Parathyroid adenoma (tissue), 2 donors: ENCODE measurements at regions not wholly inside any gene's neighbourhood (a gene's known extent, or its start where the extent isn't known, plus 50 kb on each side); places are given as distances from the start of the nearest gene placed in this dataset.
"Not testable (repeated sequence)": the region's sequence is repeated elsewhere in the genome, so short reads cannot be mapped to it uniquely, and the experiment has no call there.

Experiments
- H2AFZ ChIP-seq: fragments of 300-600 bp; sonication (generic); one replicate; pipeline ENCODE4 v1.7.0; 2017; ENCODE audit warnings: antibody characterized with exemption, mild to moderate bottlenecking
- H3K27ac ChIP-seq: fragments of 300-600 bp; sonication (generic); one replicate; pipeline ENCODE4 v1.7.0; 2017
- H3K27me3 ChIP-seq: fragments of 300-600 bp; sonication (generic); one replicate; pipeline ENCODE4 v1.7.0; 2017; ENCODE audit warnings: low read length; ENCODE audit not compliant: control insufficient read depth, insufficient read depth
- H3K36me3 ChIP-seq: fragments of 300-600 bp; sonication (generic); one replicate; pipeline ENCODE4 v1.7.0; 2017; ENCODE audit warnings: low read length; ENCODE audit not compliant: control insufficient read depth, insufficient read depth
- H3K4me1 ChIP-seq: fragments of 300-600 bp; sonication (generic); one replicate; pipeline ENCODE4 v1.7.0; 2017; ENCODE audit warnings: control low read depth
- H3K4me2 ChIP-seq: fragments of 300-600 bp; sonication (generic); one replicate; pipeline ENCODE4 v1.7.0; 2017; ENCODE audit warnings: low read length
- H3K4me3 ChIP-seq: fragments of 300-600 bp; sonication (generic); one replicate; pipeline ENCODE4 v1.7.0; 2017; ENCODE audit warnings: low read depth, low read length
- H3K79me2 ChIP-seq: fragments of 300-600 bp; sonication (generic); one replicate; pipeline ENCODE4 v1.7.0; 2017; ENCODE audit warnings: control low read depth
- H3K9ac ChIP-seq: fragments of 300-600 bp; sonication (generic); one replicate; pipeline ENCODE4 v1.7.0; 2017; ENCODE audit warnings: mild to moderate bottlenecking
- H3K9me3 ChIP-seq: fragments of 300-600 bp; sonication (generic); one replicate; pipeline ENCODE4 v1.7.0; 2017; ENCODE audit warnings: low read length; ENCODE audit not compliant: control insufficient read depth
- CTCF ChIP-seq: fragments of 300-600 bp; sonication (generic); IDR thresholded peaks from one replicate; pipeline ENCODE4 v1.7.0; 2017; ENCODE audit warnings: antibody characterized with exemption, mild to moderate bottlenecking
- donor health status: primary hyperparathyroidism.

- H3K27ac ChIP-seq, result no peak overlapping the region
- no peaks in the 10 kb centered on the region for H3K79me2 ChIP-seq
- no peak for TF ChIP-seq CTCF
- H3K27me3 ChIP-seq, result no peaks in the 10 kb centered on the region
- no peaks in the 10 kb centered on the region for H3K9me3 ChIP-seq
- no peak overlapping the region for H2AFZ ChIP-seq
- no peak overlapping the region for H3K4me2 ChIP-seq
- H3K36me3 ChIP-seq, result no peaks in the 10 kb centered on the region
- no peak overlapping the region for H3K4me3 ChIP-seq
- H3K9ac ChIP-seq, result no peak overlapping the region
- H3K4me1 ChIP-seq, result no peaks in the 10 kb centered on the region
Observed at GRCh38 chrX:130531066-130531465, 129.3 kb downstream of the RBMX2 start.

GRCh38 chrX:130539721-130540321 is 138.0 kb downstream of the RBMX2 start:
- no peak overlapping the region for H2AFZ ChIP-seq
- peak; percentile 51 for TF ChIP-seq CTCF
- no peak overlapping the region for H3K9ac ChIP-seq

DNA sequence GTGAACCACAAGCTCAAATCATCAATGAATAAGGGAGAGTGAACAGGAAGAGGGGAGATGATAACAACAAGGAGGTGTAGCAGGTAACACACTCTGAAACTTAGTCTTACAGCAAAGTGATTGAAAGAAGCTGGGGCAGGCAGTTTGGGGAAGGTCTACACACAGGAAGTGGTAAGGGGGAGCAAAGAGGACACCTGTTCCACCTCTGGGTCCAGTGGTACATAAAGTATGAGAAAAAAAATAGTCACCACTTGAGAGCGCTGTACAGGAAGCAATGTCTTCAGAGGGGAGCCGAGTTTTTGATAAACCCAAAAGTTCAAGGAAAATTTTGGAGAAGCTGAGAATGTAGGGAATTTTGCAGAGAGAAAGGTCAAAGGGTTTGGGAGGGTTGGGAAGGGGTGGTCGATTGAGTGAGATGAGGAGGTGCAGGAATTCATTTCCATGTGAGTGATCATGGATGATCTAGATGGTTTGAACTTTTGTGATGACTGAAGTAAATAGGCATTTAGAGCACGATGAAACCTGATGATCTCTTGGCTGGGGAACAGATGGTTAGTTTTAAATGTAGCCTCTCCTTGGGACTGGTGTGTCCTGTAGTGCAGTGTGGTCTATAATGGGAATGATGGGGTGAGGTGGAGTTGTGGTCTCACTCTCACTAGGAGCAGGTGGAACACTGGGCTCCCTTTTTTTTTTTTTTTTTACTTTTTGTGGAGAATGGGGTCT is 142.0 kb downstream of the RBMX2 start:
- H3K27ac ChIP-seq, result no peak overlapping the region
- no peak overlapping the region for H3K4me2 ChIP-seq
- no peak for TF ChIP-seq CTCF
- no peak overlapping the region for H2AFZ ChIP-seq
- no peak overlapping the region for H3K9ac ChIP-seq
- H3K4me1 ChIP-seq, result no peaks in the 10 kb centered on the region
- no peak overlapping the region for H3K4me3 ChIP-seq
- no peaks in the 10 kb centered on the region for H3K79me2 ChIP-seq
- no peaks in the 10 kb centered on the region for H3K36me3 ChIP-seq
- H3K27me3 ChIP-seq, result no peaks in the 10 kb centered on the region
- H3K9me3 ChIP-seq, result no peaks in the 10 kb centered on the region

More at GRCh38 chrX:130539721-130540321, 138.0 kb downstream of the RBMX2 start:
- H3K79me2 ChIP-seq, result no peaks in the 10 kb centered on the region
- no peaks in the 10 kb centered on the region for H3K36me3 ChIP-seq
- no peak overlapping the region for H3K4me3 ChIP-seq
- no peak overlapping the region for H3K4me2 ChIP-seq
- H3K4me1 ChIP-seq, result no peaks in the 10 kb centered on the region
- H3K27me3 ChIP-seq, result no peaks in the 10 kb centered on the region
- no peak overlapping the region for H3K27ac ChIP-seq
- no peaks in the 10 kb centered on the region for H3K9me3 ChIP-seq

GRCh38 chrX:130545796-130546195 is 144.0 kb downstream of the RBMX2 start:
- no peaks in the 10 kb centered on the region for H3K36me3 ChIP-seq
- no peak overlapping the region for H3K9ac ChIP-seq
- no peak overlapping the region for H3K4me2 ChIP-seq
- H3K79me2 ChIP-seq, result no peaks in the 10 kb centered on the region
- TF ChIP-seq CTCF, result no peak
- H3K27ac ChIP-seq, result no peak overlapping the region
- no peak overlapping the region for H3K4me3 ChIP-seq
- no peaks in the 10 kb centered on the region for H3K27me3 ChIP-seq
- H3K9me3 ChIP-seq, result no peaks in the 10 kb centered on the region
- H2AFZ ChIP-seq, result no peak overlapping the region
- H3K4me1 ChIP-seq, result no peaks in the 10 kb centered on the region

DNA sequence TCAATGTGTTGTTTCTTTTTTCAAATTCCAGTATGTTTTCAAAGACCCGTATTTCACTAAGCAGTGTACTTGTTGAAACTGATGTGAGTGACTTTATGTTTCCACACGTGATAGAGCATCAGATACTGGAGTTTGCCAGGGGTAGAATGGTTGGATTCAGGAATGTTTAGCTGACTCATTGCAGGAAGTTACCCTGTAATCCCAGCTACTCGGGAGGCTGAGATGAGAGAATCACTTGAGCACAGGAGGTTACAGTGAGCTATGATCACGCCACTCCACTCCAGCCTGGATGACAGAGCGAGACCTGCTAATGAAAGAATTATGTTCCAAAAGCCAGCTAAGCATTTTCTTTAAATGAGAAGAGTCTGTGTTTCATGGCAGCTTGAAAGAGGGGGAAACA is 147.6 kb downstream of the RBMX2 start:
- H2AFZ ChIP-seq, result not testable (repeated sequence)

More for the DNA sequence above, 147.6 kb downstream of the RBMX2 start:
- not testable (repeated sequence) for H3K9ac ChIP-seq, H3K4me2 ChIP-seq, H3K36me3 ChIP-seq, H3K9me3 ChIP-seq, H3K4me3 ChIP-seq, H3K27me3 ChIP-seq, H3K4me1 ChIP-seq, H3K79me2 ChIP-seq, H3K27ac ChIP-seq
